Ovary (tissue), 3 donors: ENCODE measurements at regions not wholly inside any gene's neighbourhood (a gene's known extent, or its start where the extent isn't known, plus 50 kb on each side); places are given as distances from the start of the nearest gene placed in this dataset.

Experiments
- CTCF ChIP-seq, 3 donors: fragments of 450-650 bp in 2 of 3; fragments of 200-600 bp in 1 of 3; IDR thresholded peaks; one replicate each; pipeline versions ENCODE4 v1.5.1 to v1.8.0; 2016 to 2022; ENCODE audit warnings: antibody characterized with exemption in 3 of 3, mild to moderate bottlenecking in 1 of 3
- POLR2A ChIP-seq: fragments of 450-650 bp; IDR thresholded peaks from one replicate; pipeline ENCODE4 v1.6.1; 2017; ENCODE audit warnings: antibody characterized with exemption, mild to moderate bottlenecking, moderate library complexity
- donor health status: DM: no; HTN: no; CAD: no.

GRCh38 chr21:32918478-32919120, 107.1 kb upstream of the OLIG2 start:
- TF ChIP-seq POLR2A = no peak
- no peak for TF ChIP-seq CTCF (IDR thresholded peaks at IDR 0.05)
